GM19463 (cell line): ENCODE measurements at regions not wholly inside any gene's neighbourhood (a gene's known extent, or its start where the extent isn't known, plus 50 kb on each side); places are given as distances from the start of the nearest gene placed in this dataset.
A peak's percentile ranks its signal among the peaks of the same experiment; 100 is the strongest.

Experiments used
- ATAC-seq: cut with Tn5 transposase; IDR thresholded peaks from one replicate; pipeline ENCODE4 v1.9.1; 2021; ENCODE audit warnings: mild to moderate bottlenecking, moderate library complexity; ENCODE audit not compliant: unreplicated experiment

DNA sequence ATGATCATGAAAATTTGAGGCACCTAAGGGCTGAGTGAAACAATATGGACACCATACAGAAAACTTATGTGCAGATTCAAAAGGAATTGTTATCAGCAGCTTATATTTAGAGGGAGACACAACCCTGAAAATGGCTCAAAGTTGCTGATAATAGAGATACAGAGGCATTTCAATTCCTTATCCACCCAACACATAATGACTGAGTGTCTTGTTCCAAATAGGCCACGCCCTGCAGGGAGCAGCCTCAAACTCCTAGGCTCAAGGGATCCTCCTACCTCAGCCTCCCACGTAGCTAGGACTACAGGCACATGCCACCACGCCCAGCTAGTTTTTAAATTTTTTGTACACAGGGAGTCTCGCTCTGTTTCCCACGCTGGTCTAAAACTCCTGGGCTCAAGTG, 79.0 kb downstream of the LBH start:
- no peak for ATAC-seq

DNA sequence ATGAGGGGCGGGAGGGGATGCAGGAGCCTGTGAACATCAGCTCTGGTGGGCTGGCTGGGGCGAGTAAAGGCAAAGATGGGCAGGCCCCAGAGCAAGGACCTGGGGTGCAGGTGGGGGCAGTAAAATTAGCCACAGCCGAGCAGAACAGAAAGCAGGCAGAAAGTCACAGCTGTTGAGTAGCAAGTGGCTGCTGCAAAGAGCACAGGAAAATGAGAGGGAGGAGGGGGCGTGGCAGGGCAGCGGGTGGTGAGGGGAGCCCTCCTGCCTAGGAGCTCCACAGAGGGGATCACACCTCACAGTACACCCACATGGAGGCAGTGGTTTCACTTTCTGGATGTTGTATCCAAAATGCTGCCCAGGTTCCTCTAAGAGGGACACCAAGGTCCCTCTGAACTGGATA, 79.6 kb downstream of the LBH start:
- ATAC-seq = peak; percentile 76

DNA sequence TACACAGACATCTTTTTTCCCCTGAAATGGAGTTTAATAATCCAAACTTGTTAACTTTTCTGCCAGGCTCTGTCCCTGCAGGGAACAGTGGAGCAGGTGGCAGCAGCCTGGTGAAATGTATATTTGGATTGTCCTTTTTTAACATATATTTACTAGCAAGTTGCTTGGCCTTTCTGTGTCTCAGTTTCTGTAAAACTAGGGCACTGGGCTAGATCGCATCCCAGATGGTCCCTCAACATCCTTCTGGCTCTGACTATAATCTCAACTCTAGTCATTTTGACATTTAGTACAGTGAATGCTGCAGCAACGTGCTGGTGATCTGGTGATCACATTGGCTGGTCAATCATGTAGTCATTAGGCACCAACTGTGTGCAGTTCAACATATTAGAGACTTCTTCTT, 80.4 kb downstream of the LBH start:
- no peak for ATAC-seq

DNA sequence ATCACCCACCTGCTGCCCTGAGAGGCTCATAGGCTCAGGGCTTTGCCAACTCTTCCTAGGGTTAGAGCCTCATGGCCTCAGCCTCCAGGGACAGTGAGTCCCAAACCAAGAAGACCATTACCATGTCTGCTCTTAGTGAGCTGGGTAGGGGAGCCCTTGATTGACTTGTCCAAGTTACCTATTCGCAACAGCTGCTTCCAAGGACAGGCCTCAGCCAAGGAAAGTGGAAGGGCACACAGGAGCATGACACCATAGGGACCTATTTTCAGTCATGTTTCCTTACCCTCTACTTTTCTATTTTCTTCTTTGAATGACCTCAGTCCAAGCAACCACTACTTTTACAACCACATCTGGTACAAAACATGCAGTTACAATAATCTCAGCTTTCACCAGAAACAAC, 81.6 kb downstream of the LBH start:
- no peak for ATAC-seq

DNA sequence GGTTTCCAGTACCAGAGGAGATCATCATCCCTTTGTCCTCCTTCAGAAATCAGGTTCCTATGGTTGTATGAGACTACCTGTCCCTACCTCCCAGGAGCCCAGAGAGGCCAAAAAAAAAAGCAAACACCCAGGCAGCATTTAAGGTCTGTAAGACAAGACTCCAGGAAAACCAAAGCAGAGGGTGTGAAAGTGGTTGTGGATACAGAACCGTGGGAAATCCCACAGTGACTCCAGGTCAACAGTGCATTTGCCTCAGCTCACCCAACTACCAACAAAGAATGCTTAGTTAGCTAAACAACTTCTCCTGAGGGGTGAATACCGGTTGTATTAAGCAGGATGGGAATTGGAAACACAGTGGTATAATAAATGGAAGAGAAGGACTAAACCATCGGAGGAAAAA, 83.6 kb downstream of the LBH start:
- ATAC-seq = no peak

DNA sequence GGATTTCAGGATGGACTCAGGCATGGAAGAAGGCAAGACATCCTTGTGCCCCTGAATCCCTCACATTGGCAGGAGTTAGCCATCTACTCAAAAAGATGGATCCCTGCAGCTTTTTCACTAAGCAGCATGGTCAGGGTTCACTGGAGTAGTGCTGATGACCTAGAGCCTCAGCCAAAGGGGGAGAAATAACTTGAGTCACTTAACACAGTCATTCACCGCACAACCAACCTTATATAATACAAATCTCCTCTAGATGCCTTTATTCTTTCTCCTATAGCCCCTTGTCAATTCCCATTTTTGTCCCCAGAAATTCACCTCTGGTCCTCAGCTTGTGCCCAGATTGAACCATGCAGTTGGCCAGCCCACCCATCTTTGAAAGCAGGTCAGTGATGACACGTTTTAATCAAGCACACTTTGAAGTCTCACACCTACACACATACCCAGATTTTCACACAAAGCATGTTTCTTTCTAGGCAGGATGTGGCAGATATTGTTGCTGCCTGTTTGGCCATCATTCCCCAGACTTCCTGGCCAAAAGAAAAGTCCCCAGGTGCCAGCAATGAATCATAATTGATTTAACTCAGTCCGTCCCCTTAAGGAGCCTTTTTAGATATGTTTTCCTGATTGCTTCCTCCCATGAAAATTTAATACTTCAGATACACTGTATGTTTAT, 84.2 kb downstream of the LBH start:
- no peak for ATAC-seq

DNA sequence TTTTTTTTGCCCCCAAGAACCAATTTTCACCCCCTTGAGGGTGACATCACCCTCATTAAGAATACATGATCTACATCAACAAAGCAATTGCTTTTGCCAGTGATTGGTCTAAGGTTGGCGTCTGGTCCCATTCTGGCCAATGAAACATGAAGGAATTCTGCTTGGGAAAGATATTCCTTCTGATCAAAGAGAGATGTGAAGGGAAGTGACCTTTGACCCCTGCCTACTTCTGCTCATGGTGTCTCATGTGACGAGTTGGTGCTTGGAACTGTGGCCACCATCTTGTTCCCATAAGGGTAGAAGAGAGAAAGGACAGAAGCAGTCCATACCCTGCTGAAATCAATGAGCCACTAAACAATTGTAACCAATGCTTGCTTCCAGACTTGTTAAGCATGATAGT, 85.1 kb downstream of the LBH start:
- ATAC-seq = no peak

DNA sequence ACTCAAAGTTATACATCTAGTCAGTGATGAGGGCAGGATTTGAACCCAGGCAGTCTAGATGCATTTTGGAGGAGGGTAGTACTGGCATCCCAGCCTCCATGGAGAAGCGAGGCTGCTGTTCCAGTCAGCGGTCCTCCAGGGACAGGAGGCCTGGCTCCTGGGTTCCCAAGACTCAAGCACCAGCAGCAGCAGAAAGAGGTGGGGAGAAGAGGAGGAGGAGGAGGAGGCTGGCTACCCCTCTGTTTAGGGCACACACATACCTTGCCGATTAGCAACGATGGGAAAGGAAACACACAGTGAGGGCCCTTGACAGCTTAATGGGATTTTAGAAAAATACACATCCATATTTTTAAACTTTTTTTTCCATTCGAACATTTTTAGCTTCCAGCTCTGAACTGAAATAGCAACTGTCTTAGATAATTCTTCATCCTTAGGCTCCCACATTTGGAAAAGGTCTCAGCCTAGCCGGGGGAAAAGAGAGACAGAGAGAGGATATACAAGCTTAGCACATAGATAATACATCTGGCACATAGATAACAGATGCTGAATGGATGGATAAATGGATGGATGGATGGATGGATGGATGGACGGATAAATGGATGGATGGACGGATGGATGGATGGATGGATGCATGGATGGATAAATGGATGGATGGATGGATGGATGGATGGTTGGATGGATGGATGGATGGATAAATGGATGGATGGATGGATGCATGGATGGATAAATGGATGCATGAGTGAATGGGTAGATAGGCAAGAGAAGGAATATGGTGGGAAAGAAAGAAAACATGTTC, 87.9 kb downstream of the LBH start:
- no peak for ATAC-seq

DNA sequence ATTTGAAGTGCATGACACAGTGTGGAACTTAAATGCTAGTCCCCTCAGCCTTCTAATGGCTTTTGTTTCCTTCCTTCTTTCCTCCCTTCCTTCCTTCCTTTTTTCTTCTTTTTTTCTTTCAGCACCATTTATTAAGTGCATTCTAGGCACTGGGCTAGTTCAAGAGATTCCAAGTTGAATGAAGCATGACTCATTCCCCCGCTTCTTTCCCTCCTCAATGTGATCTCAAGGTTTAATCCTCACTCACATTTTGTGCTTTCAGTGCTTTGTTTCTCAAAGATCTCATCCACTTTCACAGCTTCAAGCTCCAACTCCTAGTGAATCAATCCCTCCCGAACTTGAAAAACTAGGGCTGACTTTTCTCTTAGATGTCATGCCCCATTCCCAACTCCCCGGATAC, 90.1 kb downstream of the LBH start:
- no peak for ATAC-seq

DNA sequence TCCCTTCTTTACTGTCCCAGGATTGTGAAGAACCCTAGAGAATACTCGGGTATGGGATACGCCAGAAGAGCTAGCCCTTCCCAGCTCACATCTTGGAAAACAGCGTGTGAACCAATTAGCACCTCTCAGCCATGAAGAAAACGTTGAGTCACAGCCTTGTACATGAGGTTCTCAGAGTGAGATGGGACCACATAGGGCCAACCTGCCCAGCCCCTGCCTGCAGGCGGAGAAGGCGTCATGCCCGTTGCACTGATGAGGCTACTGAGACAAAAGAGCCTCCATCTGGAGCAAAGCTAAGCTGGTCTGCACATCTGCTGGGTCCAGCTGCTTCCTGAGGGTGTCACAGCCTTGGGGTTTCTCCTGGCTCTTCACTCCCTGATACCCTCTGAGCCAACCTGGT, 92.2 kb downstream of the LBH start:
- no peak for ATAC-seq

DNA sequence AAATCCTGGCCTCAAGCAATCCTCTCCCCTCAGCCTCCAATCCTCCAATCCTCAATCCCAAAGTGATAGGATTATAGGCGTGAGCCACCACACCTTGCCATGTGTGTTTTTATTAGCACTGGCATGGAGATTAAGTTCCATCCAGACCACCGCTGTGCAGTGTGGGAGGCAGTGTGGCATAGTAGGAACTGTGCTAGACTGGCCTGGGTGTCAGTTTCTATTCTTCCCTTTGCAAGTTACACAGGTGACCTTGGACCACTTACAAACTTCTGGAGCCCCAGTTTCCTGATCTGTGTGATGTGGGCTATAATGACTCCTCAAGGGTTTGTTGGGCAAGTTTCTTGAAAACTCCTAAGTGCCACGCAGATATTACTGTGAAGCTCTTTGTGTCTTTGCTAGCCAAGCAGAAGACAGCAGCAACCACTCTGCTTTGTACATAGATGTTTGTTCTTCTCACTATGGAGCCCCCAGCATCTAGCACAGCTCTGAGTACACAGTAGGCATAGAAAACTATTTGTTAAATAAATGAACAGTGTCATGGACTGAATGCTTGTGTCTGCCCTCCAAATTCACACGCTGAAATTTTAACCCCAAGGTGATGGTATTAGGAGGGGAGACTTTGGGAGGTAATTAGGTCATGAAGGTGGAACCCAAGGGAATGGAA, 93.0 kb downstream of the LBH start:
- no peak for ATAC-seq

DNA sequence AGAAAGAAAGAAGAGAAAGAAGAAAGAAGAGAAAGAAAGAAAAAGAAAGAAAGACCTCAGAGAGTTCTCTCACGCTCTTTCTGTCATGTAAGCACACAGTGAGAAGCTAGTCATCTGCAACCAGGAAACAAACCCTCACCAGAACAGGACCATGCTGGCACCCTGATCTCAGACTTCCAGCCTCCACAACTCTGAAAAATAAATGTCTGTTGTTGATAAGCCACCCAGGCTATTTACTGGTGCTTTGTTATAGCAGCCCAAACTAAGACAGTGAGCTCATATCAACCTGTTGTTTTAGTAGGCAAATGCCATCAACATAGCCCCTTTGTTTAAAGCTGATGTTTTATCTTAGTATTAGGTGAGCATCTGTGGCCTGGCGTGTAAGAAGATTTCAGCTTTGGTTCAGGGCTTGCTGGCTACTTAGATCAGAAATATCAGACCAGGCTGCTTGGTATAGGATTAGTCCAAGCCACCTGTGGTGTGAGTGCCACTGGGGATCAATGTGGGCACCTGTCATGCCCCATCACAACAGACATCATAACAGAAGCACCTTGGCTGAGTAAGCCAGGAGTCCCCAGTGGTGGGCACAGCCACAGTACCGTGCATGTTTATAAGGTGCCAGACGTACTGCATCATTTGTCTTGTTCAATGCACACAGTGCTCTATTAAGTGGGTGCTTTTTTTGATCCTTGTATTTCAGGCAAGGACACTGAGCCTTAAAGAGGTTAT, 94.4 kb downstream of the LBH start:
- no peak for ATAC-seq

DNA sequence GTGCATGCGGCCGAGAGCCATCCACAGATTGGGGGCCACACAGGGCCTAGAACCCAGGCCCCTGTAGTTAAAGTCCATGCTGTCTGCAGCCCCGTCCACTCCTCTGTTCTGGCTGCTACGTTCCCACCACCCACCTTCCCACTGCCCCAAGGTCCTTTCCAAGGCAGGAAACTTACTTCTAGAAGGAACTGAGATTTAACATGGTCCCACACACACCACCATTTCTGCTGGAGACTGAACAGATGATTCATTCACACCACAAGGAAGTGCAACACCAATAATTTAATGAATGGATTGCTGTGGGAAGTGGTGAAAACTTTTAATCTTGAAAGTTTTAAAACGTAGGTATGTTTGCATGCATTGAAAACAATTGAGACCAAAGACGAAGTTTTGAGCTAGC, 95.2 kb downstream of the LBH start:
- ATAC-seq = no peak

DNA sequence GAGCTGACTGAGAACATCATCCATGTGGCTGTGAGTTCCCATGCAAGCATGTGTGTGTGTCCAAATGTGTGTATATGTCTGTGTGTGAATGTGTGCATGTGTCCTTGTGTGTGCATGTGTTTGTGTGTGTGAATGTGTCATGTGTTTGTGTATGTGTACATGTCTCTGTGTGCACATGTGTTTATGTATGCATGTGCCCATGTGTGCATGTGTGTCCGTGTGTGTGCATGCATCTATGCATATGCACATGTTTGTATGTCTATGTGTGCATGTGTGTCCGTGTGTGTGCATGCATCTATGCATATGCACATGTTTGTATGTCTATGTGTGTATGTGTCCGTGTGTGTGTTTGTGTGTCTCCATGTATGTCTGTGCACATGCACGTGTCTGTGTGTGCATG, 99.7 kb downstream of the LBH start:
- ATAC-seq = no peak

DNA sequence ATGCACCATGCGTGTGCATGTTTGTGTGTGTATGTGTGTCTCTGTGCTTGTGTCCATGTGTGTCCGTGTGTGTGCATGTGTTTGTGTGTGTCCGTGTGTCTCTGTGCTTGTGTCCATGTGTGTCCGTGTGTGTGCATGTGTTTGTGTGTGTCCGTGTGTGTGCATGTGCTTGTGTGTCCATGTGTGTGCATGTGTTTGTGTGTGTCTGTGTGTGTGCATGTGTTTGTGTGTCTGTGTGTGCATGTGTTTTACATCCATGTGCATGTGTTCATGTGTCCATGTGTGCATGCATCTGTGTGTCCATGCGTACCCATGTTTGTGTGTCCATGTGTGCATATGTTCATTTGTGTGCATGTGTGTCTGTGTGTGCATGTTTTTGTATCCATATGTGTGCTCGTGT, 100.5 kb downstream of the LBH start:
- ATAC-seq = no peak

DNA sequence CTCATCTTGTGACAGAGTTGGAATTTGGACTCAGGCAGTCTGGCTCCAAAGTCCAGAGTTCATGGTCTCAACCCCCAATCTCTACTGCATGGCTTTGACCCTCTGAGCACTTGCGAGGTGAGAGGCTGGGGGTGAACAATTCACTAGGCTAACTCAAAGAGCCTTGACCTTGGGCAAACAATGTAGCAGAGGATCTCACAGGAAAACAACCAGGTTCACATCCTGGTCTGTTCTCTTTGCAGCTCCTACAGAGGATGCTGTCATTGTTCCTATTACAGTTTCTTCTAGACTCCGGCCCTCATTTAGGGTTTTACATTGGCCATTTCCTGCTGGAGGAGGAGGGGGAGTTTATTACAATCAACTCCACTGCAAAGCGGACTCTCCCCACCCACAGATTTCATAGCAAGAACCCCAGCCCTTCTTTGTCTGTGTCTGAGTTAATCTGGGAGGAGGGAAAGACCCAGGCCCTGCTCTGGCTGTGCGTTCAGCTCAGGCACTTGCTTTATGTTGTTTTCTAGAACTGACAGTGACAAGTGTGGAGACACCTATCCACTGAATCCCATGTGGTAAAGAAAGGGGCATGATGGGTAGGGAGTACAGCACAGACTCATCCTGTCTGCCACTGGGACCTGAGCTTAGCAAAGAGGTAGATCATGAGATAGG, 101.6 kb downstream of the LBH start:
- no peak for ATAC-seq

DNA sequence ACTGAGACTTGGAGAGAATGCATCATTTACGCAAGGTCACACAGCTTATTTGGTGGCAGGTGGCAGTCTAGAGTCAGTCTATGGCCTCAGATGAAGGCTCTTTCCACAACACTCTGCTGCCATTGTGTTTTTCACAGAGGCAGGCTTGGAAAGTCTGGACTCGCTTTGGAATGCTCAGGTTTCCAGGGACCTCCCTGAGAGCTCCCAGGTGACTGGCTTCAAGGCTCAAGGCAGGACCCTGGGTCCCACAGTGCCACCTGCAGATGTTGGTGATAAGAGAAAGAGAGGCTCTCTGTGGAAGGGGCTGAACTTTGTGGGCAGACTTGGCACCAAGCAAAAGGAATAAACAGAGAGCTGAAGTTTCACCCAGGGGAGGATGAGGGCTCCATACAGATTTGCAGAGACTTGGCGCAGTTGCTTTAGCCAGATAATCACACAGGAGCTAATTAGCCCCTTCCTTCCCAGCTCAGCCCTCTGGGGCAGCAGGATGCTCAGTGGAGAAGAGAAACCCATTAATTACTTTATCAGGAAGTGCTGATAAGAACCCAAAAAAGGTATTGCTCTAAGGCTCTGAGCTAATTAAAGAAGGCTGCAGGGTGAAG, 103.5 kb downstream of the LBH start:
- no peak for ATAC-seq

DNA sequence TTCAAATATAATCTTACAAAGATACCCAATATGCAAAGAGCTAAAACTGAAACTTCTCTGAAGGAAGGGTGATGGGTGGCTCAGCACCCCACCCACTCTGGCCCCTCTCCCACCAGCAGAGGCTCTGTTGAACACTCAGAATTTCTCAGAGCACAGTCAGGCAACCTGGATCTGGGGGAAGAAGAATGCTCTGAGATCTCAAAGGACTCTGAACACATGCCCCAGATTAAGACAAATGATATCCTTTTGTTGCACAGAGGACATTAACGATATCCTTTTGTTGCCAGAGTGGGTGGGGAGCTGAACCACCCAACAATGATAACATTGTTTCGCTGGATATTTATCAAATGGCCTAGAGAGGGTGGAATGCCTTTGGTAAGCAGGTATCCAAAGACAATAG, 104.8 kb downstream of the LBH start:
- ATAC-seq = no peak

DNA sequence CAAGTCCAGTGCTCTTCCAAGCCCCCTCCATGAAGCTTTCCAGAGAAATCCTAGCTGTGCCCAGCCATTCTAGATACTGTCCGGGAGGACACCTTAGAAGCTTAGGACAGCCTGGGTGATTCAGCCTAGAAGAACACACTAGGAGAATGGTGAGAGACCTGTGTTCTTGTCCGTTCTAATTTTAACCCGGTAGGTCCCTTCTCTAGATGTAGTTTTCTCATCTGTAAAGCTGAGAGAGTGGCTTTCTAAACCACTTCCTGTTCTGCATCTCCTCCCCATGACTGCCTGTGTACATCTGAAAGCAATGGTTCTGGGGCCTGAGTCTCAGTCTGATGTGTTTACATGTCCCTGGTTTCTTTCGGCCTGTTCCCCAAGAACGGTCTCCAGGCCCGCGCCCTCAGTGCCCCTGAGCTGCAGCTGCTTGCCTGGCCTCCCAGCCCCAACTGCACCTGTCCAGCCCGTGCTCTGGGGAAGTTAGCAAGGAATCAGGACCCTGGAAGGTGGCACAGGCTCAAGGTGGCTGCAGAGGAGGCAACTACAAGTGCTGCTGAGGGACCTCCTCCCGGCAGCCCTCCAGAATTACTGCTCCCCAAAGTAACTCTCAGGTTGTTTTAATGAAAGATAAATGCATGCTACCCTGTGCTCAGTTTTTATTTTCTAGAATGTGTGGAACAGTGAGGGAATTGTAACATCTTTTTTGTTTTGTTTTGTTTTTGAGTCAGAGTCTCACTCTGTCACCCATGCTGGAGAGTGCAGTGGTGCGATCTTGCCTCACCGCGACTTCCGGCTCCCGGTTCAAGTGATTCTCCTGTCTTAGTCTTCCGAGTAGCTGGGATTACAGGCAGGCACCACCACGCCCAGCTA, 105.9 kb downstream of the LBH start:
- peak; percentile 81 for ATAC-seq

DNA sequence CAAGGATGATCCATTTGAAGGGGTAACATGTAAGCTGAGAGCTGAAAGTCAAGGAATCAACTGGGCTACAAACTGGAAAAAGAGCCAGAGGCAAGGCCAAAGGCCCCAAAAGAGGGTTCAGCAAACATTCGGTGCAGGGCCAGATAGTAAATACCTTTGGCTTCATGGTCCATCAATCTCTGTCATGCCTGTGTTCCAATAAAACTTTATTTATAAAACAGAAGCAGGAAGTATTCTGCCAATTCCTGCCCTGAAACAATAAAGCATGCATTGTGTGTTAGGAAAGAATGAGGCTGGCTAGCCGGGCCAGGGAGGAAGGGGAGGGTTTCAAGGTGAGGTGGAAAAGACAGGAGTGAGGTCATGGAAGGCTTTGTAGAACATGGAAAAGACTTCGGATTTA, 107.1 kb downstream of the LBH start:
- ATAC-seq = no peak
